HG02571 (cell line): ENCODE measurements at regions not wholly inside any gene's neighbourhood (a gene's known extent, or its start where the extent isn't known, plus 50 kb on each side); places are given as distances from the start of the nearest gene placed in this dataset.

Source experiments
- ATAC-seq: cut with Tn5 transposase; IDR thresholded peaks from one replicate; pipeline ENCODE4 v1.9.1; 2021; ENCODE audit warnings: mild to moderate bottlenecking, moderate library complexity; ENCODE audit not compliant: unreplicated experiment

GRCh38 chr2:181374781-181375675 lies 82.2 kb upstream of the ITGA4 start:
- peak; percentile 73 for ATAC-seq

- ATAC-seq: no peak
Observed at GRCh38 chr2:181376442-181376841, 80.7 kb upstream of the ITGA4 start.

DNA sequence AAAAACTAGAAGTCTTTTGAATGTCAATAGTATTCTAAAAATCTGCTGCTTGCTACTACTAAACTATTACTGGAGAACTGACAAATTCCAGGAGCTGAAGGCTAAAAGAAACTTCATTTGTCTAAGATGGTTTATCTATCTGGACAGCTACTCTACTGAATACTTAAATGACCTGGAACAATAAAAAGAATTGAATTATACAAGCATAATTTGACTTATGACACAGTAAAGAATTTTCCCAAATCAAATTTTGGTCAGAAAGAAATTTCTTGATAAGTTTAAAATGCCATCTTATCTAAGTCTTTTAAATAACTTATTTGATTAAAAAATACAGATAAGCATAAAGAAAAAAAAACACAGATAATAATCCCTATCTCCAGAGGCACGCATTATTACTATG lies 80.2 kb upstream of the ITGA4 start:
- no peak for ATAC-seq

GRCh38 chr2:181378491-181378890 lies 78.7 kb upstream of the ITGA4 start:
- no peak for ATAC-seq

- no peak for ATAC-seq
Observed at GRCh38 chr2:181380581-181380980, 76.6 kb upstream of the ITGA4 start.

DNA sequence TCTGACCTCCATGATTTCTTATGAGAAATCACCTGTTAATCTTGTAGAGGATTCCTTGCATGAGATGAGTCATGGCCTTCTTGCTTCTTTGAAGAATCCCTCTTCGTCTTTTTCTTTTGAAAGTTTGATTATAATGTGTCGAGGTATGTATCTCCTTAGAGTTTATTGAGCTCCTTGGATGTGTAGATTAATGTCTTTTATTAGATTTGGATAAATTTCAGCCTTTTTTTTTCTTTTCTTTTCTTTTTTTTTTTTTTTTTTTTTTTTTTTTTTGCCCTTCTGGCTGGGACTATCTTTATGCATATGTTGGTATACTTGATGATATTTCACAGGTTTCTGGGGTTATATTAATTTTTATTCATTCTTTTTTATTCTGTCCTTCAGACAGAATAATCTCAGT lies 72.3 kb upstream of the ITGA4 start:
- no peak for ATAC-seq

DNA sequence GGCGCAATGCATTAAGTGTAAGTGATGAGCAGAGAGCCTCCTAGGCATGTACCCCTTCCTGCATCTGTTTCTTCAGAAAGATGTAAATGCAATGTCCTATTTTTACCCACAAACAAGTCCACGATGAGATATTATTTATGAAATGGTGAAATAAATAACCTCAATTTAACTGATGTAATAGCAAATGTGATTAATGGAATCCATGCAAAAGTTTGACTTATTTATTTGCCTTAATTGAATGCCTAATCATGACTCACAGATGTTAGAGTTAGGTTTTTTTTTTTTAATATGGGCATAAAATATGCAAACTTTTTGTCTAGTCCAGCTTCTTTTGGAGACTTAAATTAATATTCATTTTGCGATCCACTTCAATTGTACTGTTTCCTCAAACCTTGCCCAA lies 67.7 kb upstream of the ITGA4 start:
- ATAC-seq: no peak

GRCh38 chr2:181393472-181393871 lies 63.7 kb upstream of the ITGA4 start:
- no peak for ATAC-seq

GRCh38 chr2:181394741-181395437 lies 62.3 kb upstream of the ITGA4 start:
- no peak for ATAC-seq

DNA sequence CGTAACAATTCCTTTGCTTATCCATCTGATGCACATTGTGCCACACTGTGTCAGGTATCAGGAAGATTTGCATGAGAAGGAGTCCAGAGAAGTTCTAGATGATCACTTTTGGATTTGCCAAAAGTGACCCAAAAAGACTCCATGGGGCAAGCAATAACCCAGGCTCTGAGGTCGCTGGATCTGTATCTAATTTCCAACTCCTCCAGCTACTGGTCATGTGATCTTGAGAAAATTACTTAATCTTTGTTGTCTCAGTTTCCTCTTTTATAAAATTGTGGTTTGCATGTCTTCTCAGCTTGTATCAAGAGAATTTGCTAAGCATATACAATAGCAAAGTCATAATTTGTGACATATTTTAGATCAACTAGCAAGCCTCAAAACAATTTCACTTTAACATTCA lies 61.3 kb upstream of the ITGA4 start:
- no peak for ATAC-seq

DNA sequence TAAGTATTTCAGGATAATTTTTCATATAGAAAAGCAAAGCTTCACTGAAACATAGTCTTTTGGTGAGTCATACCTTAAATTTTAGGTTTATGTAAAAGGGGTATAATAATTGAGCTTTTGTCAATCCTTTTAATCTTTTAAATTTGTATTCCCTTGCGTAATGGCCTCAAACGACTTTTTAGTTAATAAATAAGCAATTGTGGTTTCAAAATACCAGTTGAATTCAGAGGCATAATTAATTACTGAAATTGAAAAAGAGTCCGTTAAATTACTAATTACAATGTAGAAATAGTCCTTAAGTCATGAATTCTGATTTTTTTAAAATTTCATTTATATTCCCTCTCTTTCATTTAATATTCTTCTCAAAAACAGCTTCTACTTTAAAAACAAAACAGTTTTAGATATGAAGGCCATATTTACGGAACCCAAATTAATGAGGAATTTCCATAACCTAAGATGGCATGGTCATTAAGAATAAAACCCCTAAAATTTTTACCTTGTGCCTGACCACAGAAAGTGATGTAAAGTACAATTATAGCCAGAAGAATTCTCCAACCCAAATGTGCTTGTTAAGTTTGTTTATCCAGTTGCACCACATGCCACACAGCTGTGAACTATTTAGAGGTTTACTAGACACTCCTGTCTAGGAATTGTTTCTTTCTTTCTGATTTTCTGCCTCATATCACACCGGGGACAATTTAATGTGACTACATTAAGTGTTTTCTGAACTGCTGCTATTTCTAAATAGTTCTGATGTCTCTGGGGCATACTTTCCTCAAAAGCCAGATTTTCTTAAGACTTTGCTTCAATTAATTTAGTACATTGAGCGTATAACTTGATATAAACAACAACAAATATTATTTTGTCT lies 60.7 kb upstream of the ITGA4 start:
- ATAC-seq: no peak

- ATAC-seq: no peak
Observed at GRCh38 chr2:181397331-181397730, 59.9 kb upstream of the ITGA4 start.

DNA sequence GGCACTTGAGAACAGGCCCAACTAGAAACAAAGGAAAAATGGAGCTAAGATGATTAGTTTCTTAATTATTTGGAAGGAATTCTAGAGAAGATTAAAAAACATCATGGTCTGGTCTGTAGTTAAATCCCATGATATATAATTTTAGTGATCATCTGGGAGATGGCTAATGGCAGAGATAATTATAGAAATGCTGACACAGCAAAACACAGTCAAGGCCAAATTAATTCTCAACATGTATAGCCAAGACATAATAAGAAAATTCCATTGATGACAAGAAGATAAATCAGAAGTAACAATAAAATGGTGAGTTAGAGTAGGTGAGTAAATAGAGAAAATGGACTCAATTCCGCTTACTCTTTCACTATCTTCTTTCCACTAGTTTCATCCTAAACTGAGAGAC lies 59.2 kb upstream of the ITGA4 start:
- ATAC-seq: no peak

DNA sequence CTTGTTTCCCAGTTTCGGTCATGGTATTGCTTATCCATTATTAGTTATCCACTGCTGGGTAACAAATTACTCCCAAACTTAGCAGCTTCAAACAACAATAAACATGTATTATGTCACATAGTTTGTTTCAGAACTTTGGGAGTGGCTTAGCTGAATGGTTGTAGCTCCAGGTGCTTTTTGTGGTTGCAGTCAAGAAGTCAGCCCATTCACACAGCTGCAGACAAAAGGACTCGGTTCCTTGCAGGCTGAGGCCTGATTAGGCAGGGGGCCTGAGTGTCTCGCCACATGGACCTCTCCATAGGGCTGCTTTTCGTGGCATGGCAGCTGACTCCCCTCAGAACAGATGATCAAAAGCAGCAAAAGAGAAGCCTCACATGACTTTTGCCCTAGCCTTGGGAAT lies 58.2 kb upstream of the ITGA4 start:
- no peak for ATAC-seq

GRCh38 chr2:181404472-181404871 lies 52.7 kb upstream of the ITGA4 start:
- no peak for ATAC-seq

DNA sequence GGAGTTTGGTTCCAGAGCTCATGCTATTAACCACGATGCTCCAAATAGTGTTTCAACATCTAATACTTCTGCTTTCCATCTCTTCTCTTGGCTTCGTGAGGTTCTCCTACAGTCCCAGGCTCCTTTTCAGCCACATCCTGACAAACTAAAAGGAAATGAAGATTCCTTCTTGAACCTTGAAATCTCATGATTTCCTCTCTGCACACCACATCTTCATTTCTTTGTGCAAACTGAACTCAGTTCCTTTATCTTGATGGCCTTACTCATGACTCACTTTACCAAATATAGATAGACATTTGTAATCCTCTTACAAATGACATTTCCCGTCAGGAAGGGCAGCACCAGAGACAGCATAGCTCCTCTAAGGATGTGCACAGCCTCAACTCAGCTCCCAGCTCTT lies 50.0 kb upstream of the ITGA4 start:
- no peak for ATAC-seq
